NCI-H345 treated with DMSO at 0.1 percent for 48 hours (cell line): ENCODE measurements at regions not wholly inside any gene's neighbourhood (a gene's known extent, or its start where the extent isn't known, plus 50 kb on each side); places are given as distances from the start of the nearest gene placed in this dataset.
A peak's percentile ranks its signal among the peaks of the same experiment; 100 is the strongest.

Source experiments
- DNase-seq: peaks from one replicate; lab custom pipeline; 2025; ENCODE audit not compliant: unreplicated experiment; lab: John Stamatoyannopoulos, UW

- DNase-seq = no peak
These were observed 335.8 kb upstream of the TRPC7 start for GRCh38 chr5:136701191-136701590.

GRCh38 chr5:136699651-136700050 is 334.3 kb upstream of the TRPC7 start:
- no peak for DNase-seq

DNA sequence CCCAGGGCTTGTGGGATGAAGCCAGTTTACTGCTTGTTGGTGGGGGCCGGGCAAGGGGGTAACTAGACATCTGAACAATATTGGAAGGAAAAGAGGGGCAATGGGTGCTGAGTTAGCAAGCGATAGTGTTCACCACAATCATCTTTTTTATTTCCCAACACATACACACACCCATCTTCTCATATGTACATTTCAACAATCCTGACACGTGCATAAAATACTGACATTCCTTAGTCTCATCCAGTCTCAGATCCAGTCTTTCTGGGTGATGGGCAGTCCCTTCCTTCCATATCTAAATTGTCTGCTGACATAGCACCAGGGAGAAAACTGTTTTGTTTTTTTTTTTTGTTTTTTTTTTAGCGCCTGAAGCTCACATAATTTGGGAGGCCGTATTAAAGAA is 333.6 kb upstream of the TRPC7 start:
- DNase-seq = no peak

GRCh38 chr5:136694258-136694657 is 328.9 kb upstream of the TRPC7 start:
- no peak for DNase-seq

GRCh38 chr5:136689552-136689951 is 324.2 kb upstream of the TRPC7 start:
- DNase-seq = no peak

DNA sequence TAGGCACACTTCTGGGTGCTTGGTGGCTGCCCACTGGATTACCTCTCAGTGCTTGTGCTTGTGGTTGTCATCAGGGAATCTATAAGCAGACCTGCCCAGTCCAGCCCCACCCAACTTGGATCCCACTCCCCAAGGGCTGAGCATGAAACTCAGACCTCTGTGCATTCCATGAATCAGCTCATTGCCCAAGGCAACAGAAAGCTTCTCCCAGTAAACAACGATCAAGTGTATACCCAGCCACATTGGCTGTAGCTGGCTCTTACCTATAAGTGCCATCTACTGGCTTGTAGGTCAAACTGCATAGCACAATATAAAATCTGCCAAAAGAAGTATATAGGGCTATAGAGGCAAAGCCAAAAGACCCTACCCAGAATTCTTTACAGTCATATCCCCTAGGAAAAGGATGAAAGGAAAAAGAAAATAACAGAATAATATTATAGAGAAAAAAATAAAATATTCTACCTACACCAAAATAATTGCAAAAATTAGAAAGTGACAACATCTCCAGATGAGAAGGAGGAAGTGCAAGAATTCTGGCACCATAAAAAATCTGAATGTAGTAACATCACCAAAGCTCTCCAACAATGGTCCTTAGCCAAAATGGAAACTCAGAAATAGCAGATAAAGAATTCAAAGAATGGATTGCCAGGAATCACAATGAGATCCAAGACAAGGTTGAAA is 321.0 kb upstream of the TRPC7 start:
- DNase-seq = no peak

GRCh38 chr5:136682986-136683385 is 317.6 kb upstream of the TRPC7 start:
- DNase-seq = no peak

GRCh38 chr5:136679233-136679632 is 313.9 kb upstream of the TRPC7 start:
- no peak for DNase-seq

- no peak for DNase-seq
These were observed 311.9 kb upstream of the TRPC7 start for GRCh38 chr5:136677217-136677616.

GRCh38 chr5:136676685-136677084 is 311.3 kb upstream of the TRPC7 start:
- no peak for DNase-seq

GRCh38 chr5:136675769-136676168 is 310.4 kb upstream of the TRPC7 start:
- DNase-seq = no peak

GRCh38 chr5:136674178-136674577 is 308.8 kb upstream of the TRPC7 start:
- peak; percentile 31 for DNase-seq

DNA sequence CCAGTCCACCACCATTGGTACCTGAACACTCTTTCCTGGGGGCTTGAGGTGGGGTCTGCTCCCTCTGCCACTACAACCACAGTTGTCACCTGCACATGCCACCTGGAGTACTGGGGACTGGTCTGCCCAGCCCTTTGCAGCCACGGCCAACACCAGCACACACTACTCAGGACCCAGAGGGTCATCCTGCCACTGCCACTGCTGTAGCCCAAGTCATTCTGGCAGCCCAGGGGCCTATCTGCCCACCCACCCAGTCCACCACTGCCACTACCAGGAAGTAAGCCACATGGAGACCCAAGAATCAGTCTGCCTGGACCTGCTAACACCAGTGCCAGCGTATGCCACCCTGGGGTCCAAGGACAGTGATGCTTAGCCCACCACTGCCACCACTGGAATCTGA is 302.4 kb upstream of the TRPC7 start:
- no peak for DNase-seq

GRCh38 chr5:136666970-136667620 is 301.8 kb upstream of the TRPC7 start:
- DNase-seq = no peak

DNA sequence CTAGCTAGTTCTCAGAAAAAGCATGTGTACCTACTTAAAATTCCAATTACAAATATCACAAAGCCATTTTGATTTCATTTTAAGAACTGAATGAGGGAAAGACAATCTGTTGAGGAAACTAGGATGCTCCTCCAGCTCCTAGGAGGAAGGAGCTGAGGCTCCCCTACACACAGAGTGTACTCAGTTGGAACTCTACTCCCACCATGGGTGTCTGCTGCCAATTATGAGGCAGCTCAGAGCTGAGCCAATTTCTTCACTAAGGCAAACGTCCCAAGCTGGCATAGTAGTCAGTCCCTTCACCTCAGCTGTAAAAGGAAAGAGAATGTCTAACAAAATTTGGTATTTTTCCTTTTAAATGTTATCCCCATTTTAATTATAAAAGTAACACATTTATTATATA is 300.0 kb upstream of the TRPC7 start:
- no peak for DNase-seq

DNA sequence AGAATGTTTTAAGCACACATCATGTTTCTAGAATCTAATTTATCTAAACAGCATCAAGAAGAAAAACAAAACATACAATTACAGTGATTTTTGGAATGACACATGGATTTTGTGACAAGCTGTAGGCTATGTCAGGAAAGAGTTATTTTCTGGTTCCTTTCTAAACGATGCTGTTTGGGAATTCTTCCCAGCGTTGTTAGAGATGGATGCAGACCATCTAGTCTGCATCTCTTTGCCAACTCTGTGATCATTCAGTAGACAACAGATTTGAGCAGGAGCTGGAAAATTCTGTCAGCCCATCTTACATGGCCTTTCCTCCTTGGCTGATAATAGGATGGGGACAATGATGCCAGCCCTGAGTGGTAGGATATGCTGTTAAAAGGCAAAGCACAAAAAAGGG is 295.7 kb upstream of the TRPC7 start:
- DNase-seq = no peak

DNA sequence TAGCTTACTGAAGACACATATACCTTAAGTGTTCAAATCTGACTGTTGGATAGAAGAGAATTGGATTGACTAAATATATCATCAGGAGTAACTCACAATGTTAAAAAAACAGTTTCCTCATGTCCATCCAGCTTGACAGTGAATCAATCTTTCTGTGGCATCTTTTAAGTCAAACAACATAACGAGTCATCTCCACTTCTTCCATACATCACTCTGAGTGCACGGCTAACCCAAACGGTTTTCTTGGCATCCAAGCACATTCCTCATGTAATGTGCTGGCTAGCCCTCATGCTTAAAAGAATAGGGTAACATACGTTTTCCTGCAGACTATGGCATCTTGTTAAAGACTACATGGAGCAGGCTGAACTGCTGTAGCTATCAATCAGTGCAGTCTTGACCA is 291.5 kb upstream of the TRPC7 start:
- DNase-seq = no peak

GRCh38 chr5:136655468-136655867 is 290.1 kb upstream of the TRPC7 start:
- DNase-seq = no peak

DNA sequence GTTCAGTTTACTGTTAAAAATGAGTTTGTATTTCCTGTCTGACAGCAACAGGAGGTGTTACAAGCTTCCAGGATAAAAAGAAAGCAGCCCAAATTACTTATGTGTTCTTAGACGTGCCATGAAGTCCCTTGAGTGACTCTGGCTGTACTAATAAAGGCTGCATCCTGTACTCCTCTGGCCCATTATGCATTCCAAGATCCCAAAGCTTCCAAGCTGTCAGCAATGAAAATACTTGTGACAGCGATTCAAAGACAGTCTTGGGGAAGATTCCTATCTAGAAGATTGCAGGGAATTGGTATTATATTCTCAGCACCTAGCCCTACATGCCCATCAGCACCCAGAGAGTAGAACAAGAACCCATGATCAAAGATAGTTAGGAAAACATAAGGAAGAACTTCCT is 281.6 kb upstream of the TRPC7 start:
- DNase-seq = no peak

GRCh38 chr5:136642976-136643375 is 277.6 kb upstream of the TRPC7 start:
- DNase-seq = no peak

DNA sequence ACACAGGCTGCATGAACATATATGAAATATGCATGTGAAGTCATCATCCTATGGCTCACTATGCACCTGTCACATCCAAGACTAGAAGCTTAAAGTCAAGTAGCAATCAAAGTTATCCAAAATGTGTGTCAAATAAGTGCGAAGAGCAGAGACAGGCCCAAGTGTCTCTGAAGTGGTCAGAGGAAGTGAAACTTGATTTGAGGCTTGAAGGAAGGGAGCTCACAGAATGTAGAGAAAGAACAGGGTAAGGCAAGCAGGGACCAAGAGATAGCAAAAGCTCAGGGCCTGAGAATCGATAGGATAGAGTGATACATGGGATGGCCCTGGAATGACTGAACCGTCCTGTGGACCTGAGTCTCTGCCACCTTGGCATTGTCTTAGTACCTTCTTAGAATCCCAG is 274.3 kb upstream of the TRPC7 start:
- DNase-seq = no peak

DNA sequence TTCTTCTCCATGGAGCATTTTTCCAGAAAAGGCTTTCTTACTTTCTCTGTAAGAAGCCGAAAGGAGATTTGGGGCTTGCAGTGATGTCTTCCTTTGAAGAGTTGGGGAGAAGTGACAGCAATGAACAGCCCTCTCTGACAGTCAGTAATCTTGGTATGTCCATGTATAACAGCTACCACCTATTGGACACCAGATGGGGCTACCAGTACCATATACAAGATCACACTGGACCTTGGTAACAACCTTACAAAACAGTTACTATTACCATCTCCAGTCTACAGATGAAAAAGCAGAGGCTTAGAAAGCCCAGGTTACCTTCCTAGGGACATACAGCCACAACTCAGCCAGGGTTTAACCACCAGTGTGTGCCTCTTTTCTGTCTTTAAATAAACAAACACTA is 272.7 kb upstream of the TRPC7 start:
- DNase-seq = no peak

DNA sequence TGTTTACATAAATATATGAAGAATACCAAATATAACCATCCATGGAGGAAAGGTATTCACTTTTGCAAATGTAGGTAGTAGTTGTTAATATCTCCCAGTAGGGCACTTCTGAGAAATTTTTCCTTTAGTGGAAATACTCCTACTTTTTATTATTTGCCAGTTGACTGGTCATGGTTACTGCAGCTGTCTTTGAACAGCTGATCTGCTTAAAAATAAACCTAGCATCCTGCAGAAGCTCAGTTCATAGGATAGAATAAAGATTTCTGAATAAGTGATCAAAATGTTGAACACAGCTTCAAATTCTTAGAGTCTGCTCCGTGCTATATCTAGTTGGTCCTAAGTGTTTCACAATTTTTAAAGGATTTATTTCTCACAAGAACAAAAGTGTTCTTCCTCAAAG is 270.7 kb upstream of the TRPC7 start:
- DNase-seq = no peak
